ENCODE measurements at regions not wholly inside any gene's neighbourhood (a gene's known extent, or its start where the extent isn't known, plus 50 kb on each side); places are given as distances from the start of the nearest gene placed in this dataset.

DNA sequence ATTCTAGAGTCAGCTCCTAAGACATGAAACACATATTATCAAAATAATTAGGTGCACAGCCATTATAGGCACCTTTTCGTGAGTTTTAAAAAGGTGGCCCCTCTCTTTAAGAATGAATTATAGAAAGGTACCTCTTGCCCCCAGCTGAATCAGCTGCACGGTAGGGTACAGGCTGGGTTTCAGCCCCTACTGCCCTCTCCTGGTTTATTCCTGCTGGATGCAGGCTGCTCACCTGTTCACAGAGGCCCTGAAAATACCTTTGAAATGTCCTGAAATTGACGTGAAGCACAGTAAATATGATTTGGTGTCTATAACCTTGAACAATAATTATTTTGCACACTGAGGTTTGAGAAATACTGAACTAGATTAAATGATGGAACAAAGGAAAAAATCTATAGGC is 504.8 kb upstream of the SGCD start:
- TF ChIP-seq EZH2phosphoT487 (IDR thresholded peaks at IDR 0.05; ENCODE audit: low read length), result no peak
- TF ChIP-seq, protein P1, sequence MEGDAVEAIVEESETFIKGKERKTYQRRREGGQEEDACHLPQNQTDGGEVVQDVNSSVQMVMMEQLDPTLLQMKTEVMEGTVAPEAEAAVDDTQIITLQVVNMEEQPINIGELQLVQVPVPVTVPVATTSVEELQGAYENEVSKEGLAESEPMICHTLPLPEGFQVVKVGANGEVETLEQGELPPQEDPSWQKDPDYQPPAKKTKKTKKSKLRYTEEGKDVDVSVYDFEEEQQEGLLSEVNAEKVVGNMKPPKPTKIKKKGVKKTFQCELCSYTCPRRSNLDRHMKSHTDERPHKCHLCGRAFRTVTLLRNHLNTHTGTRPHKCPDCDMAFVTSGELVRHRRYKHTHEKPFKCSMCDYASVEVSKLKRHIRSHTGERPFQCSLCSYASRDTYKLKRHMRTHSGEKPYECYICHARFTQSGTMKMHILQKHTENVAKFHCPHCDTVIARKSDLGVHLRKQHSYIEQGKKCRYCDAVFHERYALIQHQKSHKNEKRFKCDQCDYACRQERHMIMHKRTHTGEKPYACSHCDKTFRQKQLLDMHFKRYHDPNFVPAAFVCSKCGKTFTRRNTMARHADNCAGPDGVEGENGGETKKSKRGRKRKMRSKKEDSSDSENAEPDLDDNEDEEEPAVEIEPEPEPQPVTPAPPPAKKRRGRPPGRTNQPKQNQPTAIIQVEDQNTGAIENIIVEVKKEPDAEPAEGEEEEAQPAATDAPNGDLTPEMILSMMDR (IDR thresholded peaks at IDR 0.05; ENCODE audit: low read length), result no peak

Data from MM.1S (cell line).